ENCODE measurements at regions not wholly inside any gene's neighbourhood (a gene's known extent, or its start where the extent isn't known, plus 50 kb on each side); places are given as distances from the start of the nearest gene placed in this dataset.
"Not testable (repeated sequence)": the region's sequence is repeated elsewhere in the genome, so short reads cannot be mapped to it uniquely, and the experiment has no call there.

DNA sequence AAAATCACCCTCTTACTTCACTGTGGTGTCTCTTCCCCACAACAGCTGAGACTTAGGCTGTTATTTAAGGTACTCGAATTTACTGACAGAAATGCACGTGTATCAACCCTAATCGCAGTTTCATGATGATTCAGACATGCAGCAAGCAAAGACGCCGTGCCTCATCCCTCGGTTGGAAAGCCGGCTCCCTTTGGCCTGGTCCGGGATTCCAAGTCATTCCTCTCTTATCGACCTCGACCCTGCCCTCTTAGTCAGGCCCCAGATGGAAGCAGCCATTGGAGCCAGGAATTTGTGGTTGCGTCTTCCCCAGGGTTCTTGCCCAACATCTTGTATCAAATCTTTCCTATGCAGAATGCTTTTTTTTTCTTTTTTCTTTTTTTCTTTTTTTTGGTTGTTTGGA is 229.5 kb downstream of the GATA3 start:
- no peak for FAIRE-seq

DNA sequence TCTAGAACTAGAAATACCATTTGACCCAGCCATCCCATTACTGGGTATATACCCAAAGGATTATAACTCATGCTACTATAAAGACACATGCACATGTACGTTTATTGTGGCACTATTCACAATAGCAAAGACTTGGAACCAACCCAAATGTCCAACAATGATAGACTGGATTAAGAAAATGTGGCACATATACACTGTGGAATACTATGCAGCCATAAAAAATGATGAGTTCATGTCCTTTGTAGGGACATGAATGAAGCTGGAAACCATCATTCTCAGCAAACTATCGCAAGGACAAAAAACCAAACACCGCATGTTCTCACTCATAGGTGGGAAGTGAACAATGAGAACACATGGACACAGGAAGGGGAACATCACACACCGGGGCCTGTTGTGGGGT is 231.5 kb downstream of the GATA3 start:
- FAIRE-seq: not testable (repeated sequence)

DNA sequence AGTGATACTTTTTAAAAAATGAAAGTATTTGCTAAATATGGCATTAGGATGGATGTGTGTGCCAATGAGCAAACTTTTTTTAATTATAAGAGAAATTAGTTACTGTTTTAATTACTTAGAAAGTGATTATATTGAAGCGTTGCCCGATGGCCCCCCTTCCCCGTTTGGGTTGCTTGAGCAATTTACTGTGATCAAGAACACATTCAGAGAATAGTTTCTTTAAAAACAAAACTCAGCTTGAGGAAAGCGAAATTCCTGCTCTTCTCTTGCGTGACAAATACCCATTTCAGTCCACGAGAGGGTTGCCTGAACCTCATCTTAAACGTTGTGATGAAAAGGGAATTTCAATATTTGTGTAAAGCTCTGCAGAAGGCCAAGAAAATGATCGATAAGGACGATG is 234.1 kb downstream of the GATA3 start:
- FAIRE-seq: no peak

DNA sequence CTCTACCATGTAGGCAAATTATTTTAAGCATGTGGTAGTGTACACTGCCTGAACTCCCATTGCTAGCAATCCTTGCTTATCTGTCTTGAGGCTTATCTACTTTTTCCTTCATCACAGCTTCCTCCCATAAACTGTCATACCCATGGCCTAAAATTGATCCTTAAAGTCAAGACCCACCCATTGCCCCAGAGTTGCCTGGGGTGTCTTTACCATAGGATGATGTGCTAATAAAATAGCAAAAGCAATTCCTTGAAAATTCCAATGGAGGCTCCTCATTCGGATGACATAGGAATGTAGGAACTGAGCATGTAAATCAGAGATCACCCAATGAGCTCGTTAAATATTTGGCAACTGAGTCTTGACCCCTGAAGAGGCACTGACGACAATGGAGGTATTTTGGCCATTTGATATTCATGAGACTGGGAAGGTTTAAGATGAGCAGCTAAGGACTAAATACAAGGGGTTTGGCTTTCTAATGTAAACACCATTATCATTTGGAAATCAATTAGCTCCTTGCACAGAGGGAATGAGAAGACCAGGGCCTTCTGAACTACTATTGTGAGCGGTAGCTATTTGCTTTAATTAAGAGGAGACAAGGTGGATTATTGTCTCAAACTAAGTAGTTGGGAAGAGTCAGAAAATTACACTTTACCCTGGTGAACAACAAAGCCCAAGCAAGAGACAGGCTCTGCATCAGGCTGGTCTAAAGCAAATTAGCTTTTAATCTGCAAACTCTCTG is 234.9 kb downstream of the GATA3 start:
- no peak for FAIRE-seq

DNA sequence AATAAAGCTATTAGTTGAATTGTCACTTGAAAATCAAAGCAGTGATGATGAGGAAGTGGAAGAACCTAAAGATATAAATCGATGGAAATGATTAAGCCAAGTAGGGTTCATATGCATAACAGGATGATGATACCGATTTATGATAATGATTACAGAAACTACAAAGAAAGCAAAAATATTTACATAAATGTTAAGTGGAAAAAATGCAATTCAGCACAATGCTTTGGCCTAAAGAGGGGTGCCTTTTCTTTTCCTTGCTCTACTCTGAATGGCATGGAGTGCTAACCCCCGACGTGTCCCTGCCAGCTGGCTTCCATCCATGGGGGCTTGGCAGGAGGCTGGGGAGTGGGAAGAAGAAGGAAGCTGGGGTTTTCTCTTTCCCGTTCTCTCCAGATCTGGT is 240.3 kb downstream of the GATA3 start:
- FAIRE-seq: no peak

DNA sequence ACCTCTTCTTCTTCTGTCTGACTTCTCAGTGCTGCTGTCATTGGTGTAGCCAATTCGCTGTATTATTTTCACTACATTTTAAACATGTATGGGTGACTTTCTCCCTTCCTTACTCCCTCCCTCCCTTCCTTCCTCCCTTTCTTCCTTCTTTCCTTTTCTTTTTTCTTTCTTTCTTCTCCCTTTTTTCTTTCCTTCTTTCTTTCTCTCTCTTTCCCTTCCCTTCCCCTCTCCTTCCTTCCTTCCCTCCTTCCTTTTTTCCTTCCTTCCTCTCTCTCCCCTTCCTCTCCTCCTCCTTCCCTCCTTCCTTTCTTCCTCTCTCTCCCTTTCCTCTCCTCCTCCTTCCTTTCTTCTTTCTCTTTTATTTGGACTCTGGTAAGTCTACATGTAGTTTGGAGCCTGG is 240.8 kb downstream of the GATA3 start:
- FAIRE-seq: no peak

DNA sequence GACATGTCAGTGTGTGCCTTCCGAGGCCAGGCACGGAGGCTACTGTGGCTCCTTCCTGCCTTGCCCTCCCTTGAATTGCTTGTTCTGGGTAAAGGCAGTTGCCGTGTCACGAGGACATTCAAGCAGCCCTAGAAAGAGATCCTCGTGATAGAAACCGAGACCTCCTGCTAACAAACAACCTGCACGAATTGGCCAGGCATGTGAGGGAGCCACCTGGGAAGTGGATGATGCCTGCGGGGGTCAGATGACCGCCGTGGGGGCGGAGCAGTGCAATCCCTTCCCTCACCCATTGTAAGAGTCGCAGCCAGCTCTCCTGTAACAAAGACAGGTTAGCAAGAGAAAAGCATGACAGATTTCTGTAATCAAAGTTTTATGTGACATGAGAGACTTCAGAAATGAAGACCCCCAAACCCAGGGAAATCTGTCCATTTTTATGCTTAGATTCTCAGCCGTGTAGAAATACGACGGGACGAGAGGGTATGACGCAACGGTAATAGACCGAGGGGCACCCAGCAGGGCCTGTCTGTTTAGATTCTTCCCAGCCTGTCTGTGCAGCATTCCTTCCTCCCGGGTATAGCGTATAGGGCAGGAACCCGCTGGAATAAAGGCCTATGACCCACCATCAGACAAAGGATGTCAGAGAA is 241.7 kb downstream of the GATA3 start:
- no peak for FAIRE-seq

DNA sequence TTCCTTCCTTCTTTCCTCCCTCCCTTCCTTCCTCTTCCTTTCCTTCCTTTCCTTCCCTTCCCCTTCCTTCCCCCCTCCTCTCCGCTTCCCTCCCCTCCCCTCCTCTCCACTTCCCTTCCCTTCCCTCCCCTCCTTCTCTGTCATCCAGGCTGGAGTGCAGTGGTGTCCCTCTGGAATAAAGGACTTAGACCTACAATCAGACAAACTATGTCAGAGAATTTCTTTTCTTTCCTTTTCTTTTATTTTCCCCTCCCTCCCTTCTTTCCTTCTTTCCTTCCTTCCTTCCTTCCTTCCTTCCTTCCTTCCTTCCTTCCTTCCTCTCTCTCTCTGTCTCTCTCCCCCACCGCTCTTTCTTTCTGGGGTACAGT is 242.2 kb downstream of the GATA3 start:
- no peak for FAIRE-seq

DNA sequence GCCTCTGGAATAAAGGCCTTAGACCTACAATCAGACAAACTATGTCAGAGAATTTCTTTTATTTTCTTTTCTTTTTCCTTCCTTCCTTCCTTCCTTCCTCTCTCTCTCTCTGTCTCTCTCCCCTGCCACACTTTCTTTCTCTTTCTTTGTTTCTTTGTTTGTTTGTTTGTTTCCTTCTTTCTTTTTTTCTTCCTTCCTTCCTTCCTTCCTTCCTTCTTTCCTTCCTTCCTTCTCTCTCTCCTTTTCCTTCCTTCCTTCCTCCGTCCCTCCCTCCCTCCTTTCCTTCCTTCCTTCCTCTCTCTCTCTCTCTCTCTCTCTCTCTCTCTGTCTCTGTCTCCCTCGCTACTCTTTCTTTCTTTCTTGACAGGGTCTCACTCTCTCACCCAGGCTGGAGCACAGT is 242.6 kb downstream of the GATA3 start:
- no peak for FAIRE-seq

DNA sequence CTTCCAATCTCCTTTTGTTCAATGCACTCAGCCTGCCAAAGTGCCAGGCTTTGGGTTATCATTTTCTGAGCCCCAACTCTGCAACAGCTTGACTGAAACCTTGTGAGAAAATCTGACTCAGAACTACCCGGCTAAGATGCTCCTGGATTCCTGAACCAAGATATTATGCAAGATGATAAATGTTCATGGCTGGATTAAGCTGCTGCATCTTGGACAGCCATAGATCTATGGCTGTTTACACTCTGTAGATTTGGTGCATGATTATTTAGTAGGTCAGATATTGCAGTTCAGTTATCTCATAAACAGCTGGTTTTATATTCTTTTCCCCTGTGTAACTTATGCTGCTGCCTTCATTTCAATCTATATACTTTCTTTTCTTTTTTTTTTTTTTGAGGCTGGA is 243.5 kb downstream of the GATA3 start:
- FAIRE-seq: no peak

DNA sequence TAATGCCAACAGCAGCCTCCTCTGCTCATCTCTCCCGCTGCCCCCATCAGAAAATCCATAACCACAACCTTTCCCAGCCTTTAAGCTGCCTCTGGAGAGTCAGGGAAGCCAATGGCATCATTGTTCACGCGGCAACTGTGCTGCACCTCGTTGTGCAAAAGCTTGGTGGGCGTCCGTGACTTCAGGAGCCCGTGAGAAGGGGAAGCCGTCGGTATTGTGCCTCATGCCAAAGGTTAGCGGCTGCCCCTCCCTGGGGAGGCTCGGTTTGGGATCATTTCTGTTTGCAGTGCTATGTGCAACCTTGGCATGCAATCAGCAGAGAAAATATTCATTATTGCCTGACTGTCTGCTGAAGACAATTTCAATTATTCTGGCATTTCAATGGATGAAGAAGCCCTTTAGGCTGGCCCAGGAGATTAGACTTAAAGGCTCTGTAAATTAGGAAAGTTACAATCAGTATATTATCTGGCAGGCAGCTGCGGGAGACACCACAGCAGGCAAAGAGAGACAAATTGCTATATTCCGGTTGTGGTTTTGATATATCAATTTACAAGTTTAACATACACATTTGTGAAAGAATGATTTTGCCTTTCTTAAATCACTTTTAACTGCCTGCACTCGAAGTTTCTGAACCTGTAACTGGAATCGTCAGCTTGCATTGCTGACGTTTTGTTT is 244.5 kb downstream of the GATA3 start:
- no peak for FAIRE-seq

DNA sequence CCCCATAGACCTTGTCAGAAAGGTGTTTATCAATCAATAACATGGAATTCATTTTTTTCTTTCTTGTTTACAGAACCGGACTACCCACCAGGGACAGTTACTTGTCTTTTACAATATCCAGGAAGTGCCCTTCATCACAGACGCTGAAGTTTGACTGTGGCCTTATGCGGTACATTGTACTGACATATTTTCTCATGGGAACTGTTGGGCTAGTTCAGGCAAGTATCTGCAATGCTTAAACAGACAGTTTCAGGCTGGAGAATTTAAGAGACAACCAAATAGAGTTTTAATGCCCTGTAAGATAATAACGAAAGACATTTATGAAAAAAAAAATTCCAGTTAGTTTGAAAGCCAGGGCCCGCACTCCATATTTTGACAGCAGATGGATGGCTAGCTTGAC is 246.4 kb downstream of the GATA3 start:
- no peak for FAIRE-seq

DNA sequence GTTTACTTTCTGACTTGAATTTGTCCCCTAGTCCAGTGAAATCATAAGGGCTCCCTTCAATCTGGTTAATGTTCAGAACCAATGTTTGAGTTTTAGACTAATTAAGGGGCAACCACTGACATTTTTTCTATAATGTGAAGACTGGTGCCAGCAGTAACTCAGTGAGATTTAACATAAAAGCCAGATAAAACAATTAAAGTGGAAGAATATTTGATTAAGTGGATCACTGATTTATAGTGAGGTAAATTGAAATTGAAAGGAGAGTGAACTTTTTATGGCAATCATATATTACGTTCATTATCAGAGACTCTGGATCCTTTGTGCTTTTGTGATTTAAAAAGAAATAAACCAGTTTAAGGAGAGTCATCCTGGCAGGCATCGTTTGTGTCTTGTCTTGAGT is 246.8 kb downstream of the GATA3 start:
- FAIRE-seq: no peak

DNA sequence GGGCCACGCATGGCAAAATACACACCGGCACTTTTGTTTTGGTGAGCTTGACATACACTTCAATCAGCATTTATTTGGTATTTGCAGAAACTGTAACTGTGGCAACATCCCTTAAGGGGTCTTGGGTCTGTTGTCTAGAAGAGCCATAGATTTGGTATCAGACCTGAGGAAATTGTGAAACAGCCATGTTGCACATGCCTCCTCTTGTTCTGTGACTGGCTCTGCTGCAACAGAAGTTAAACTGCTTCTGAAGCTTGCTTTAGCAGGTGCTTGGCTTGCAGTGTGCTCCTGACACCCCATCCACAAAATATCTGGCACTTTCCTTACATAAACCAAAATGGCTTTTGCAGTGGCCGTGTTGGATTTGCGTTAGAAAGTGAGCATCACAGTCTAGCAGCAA is 247.3 kb downstream of the GATA3 start:
- no peak for FAIRE-seq

DNA sequence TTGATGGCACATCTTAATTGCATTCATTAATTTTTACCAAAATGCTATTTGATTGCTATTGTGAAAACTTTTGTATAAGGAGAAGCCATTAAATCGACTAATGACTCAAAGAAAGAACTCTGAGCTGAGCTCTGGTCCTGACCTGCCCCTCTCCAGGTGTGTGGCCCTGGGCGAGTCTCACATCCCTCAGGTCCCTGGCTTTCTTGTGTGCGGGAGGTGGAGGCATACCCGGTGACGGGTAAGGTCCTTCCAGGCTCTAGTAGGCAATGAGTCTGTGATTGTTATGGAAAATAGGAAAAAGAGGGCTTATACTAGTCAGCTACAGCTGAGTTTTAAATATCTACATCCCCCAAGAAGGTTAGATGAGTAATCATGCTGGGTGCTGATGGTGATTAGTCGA is 248.1 kb downstream of the GATA3 start:
- no peak for FAIRE-seq

DNA sequence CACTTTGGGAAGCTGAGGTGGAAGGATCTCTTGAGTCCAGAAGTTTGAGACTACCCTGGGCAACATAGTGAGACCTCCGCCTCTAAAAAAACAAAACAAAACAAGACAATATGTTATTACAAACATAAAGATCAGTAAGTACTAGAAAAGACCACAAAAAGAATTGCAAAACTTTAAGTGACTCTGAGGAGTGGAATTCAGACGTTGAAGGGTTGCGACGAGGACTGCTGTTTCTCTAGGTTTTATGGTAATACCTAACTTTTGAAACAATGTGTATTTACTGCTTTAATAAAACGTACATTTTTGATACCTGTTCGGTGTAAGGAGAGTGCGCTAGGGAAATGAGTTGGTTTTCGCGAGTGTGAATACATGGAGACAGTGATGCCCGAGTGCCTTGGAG is 250.4 kb downstream of the GATA3 start:
- FAIRE-seq: no peak

DNA sequence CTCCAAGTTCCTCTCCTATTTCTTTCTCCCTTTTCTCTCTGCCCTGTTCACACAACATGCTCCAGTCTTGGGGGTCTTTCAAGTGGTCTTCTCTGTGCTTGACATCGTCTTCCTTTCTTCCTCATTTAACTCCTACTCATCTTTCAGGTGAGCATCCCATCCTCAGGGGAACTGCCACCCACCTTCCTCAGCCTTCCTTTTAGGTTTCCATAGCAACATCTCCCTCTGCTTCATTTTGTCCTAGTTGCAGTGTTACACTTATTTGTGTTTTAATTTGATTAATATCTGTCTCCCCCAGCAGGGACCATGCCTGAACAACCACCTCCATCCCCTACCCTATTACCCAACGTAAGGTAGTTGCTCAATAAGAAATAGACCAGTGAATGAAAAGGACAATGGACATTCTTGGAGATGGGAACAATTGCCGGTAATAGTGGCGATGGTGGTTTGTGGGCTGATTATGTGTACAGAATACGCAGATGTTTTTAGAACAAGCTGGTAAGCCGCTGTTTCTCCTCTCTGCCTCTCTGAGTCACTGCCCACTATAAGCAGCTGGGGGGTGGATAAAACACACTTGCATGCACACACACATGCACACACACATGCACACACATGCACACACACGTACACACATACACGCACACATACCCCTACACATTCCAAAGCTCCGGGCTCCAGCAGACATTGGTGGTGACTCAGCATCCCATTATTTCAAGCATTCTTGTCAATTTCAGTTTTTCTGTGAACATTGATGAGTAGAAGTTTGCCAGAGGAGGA is 251.6 kb downstream of the GATA3 start:
- FAIRE-seq: no peak

DNA sequence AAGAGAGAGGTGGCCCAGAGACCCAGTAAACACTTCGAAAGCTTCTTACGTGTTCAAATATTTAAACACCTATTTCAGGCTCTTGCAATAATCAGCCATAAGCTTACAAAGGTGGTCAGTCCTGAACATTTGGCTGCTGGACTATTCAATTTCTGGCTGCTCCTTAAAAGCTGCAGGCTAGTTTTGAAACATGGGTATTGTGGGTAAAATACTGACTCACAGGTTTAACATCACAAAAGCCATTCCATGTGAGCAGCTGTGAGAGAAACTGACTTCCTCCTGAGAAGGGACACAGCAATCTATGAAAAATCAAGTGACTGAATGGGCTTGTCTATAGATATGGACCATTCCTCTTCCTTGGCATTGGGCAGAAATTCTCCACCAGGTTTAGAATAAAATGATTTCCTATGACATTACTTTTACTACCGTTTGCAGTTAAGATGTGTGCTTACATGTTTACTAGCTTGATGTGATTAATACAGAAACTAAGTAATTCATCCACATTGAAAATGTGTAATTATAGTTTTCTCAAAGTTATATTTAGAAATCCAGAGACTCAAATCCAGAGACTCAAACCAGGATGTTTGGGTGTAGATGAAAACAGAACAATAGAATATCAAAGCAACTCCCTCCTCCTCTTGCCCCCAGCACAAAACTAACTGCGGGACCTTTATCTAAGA is 252.3 kb downstream of the GATA3 start:
- no peak for FAIRE-seq

DNA sequence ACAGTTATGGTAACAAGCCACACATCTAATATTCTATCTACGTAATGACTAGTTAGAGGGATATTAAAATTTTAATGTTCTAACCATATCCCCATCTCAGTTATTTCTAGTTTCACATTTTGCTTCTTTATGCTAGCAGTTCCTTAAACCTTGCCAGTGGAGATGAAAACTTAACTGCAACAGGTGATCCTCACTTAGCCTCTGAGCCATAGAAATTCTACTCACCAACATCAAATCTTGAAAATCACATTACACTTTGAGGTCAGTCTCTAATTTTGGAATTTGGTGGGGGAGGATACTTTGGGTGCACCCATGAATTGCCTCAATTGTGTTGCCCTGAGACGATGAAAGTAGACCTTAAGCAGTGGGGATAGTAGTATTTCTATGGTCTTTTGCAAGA is 256.4 kb downstream of the GATA3 start:
- no peak for FAIRE-seq

DNA sequence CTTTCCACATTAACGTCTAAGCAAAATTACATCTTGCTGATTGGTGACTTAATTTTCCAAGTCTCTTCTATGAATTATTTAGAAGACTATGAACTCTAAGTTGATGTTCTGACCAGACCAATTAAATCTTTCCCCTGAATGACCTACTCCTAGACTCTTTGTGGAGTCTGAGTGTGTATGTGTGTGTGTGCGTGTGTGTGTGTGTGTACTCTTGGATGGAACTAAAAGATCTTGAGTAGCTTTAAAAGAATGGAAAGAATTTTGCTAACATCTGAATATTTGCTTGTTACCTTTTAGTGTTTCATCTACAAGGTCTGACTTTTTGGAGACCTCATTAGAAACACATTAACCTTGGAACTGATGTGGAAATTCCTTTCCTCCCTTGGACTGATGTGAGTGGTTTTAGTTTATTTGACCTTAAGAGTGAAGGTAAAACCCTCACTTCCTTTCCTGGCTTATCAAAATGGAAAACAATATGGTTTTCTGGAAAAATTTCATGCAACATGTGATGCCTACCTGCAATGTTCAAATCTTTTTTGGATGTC is 257.1 kb downstream of the GATA3 start:
- FAIRE-seq: no peak

DNA sequence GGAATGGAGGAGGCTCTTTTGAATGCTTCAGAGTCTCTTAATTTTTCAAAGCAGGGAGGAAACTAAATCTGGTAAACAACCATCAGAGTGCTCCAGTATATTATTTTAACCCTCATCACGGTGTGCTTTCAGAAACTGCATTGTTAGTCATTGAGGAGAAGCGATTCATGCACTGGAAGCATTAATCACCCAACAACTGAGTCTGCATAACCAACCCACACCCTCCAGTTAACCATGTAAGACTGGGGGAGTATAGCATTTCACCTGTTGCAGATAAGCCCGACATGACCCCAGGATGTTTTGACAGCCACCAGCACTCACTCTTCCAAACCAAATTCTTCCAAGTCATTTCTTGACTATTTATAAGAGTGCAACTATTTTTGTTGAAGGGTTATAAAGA is 257.6 kb downstream of the GATA3 start:
- FAIRE-seq: no peak

DNA sequence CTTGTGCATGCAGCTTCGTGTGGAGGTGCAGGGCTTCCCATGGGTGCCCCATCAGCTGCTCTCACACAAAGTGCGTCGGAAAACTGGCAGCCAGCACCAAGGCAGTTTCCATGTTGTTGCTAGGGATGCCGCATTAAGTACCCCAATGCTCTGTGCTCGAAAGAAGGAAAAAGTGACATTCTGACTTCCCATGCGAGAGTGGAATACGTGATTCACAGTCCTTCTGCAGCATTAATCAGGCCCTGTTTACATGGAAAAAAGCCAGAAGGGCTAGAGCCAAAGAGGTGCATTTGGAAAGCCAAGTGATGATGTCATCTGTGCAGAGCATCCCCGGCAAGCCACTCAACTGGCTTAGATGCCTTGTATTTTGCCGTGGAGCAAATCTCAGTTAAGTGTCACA is 258.3 kb downstream of the GATA3 start:
- FAIRE-seq: no peak

DNA sequence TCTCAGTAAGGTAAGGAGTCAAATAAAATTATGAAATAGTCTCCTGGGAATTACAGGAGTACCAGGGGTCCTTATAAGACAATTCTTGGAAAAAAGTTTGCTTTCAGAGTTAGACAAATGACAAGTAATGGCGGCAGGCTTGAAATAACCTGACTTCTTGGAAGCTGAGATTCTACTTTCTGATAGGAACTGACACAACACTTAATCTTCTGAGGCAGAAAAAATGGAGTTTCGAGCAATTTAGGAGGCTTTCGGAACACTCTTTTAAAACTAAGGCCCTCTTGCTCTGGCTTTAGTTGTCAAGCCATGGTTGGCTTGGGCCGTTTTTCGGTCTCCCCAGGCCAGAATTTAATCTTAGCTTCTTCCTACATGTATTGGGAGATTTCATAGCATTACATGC is 260.0 kb downstream of the GATA3 start:
- no peak for FAIRE-seq
